Thyroid gland (tissue), 4 donors: ENCODE measurements at regions not wholly inside any gene's neighbourhood (a gene's known extent, or its start where the extent isn't known, plus 50 kb on each side); places are given as distances from the start of the nearest gene placed in this dataset.

Experiments
- DNase-seq, 2 donors: peaks; one replicate each; pipeline ENCODE4 v3.0.0-alpha.2; 2019
- H3K27ac ChIP-seq, 3 donors: fragments of 200-600 bp; sonication (generic); 1 replicate in 2 of 3; 2 replicates in 1 of 3; pipeline ENCODE4 v1.5.1; 2016 to 2019; ENCODE audit warnings: mild to moderate bottlenecking in 1 of 3, moderate library complexity in 1 of 3
- H3K27me3 ChIP-seq: fragments of 200-600 bp; sonication (generic); one replicate; pipeline ENCODE4 v1.5.1; 2019
- H3K36me3 ChIP-seq, 2 donors: fragments of 200-600 bp; sonication (generic); one replicate each; pipeline ENCODE4 v1.5.1; 2016 to 2019
- H3K4me1 ChIP-seq, 2 donors: fragments of 200-600 bp; sonication (generic); one replicate each; pipeline ENCODE4 v1.5.1; 2017 to 2019
- H3K4me3 ChIP-seq, 3 donors: fragments of 200-600 bp; sonication (generic); replicated peaks in 1 of 3; 1 replicate in 2 of 3; 2 replicates in 1 of 3; pipeline ENCODE4 v1.5.1; 2016; ENCODE audit warnings: mild to moderate bottlenecking in 1 of 3
- H3K9me3 ChIP-seq: fragments of 200-600 bp; sonication (generic); one replicate; pipeline ENCODE4 v1.5.1; 2017
- POLR2A ChIP-seq, 2 donors: fragments of 450-650 bp; IDR thresholded peaks; one replicate each; pipeline ENCODE4 v1.6.1; 2017; ENCODE audit warnings: antibody characterized with exemption in 2 of 2, mild to moderate bottlenecking in 2 of 2, moderate library complexity in 1 of 2
- WGBS, 2 donors: methylation state at CpG; one replicate each; pipeline ENCODE4 v1.1.5; 2017; 5-methylcytosine and 5-hydroxymethylcytosine counted together
- intact Hi-C: fragments of 100-400 bp; cut with DNase I; formaldehyde crosslinking; loops from one replicate; pipeline ENCODE4 v1.15.1; 2023
- TF ChIP-seq, protein P1 (sequence below), 6 experiments: fragments of 200-600 bp in 3 of 6; fragments of 450-650 bp in 3 of 6; sonication (generic) in 3 of 6; IDR thresholded peaks; one replicate each; pipeline ENCODE4 v1.5.1; 2016 to 2019; ENCODE audit warnings: antibody characterized with exemption in 6 of 6, mild to moderate bottlenecking in 2 of 6, inconsistent platforms in 1 of 6, moderate library complexity in 1 of 6

DNA sequence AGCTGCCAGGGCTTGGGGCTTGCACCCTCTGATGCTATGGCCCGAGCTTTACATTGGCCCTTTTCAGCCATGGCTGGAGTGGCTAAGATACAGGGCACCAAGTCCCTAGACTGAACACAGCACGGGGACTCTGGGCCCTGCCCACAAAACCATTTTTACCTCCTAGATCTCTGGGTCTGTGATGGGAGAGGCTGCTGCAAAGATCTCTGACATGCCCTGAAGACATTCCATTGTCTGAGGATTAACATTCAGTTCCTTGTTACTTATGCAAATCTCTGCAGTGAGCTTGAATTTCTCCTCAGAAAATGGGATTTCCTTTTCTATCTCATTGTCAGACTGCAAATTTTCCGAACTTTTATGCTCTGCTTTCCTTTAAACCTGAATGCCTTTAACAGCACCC, 337.0 kb upstream of the SMC2 start:
- no peak overlapping the region for H3K27ac ChIP-seq
- H3K4me3 ChIP-seq, result no peak overlapping the region
- 70 to 83% methylated on average over 3 of the region's 3 CpGs for WGBS, 2 donors
- intact Hi-C loops, result no loop called here
- DNase-seq, result no peak
- no peaks in the 10 kb centered on the region for H3K4me1 ChIP-seq
- TF ChIP-seq, protein P1, sequence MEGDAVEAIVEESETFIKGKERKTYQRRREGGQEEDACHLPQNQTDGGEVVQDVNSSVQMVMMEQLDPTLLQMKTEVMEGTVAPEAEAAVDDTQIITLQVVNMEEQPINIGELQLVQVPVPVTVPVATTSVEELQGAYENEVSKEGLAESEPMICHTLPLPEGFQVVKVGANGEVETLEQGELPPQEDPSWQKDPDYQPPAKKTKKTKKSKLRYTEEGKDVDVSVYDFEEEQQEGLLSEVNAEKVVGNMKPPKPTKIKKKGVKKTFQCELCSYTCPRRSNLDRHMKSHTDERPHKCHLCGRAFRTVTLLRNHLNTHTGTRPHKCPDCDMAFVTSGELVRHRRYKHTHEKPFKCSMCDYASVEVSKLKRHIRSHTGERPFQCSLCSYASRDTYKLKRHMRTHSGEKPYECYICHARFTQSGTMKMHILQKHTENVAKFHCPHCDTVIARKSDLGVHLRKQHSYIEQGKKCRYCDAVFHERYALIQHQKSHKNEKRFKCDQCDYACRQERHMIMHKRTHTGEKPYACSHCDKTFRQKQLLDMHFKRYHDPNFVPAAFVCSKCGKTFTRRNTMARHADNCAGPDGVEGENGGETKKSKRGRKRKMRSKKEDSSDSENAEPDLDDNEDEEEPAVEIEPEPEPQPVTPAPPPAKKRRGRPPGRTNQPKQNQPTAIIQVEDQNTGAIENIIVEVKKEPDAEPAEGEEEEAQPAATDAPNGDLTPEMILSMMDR (IDR thresholded peaks at IDR 0.05), result no peak
- TF ChIP-seq POLR2A (IDR thresholded peaks at IDR 0.05), result no peak
- H3K9me3 ChIP-seq, result no peaks in the 10 kb centered on the region
- H3K27me3 ChIP-seq, result no peaks in the 10 kb centered on the region
- H3K36me3 ChIP-seq, result no peaks in the 10 kb centered on the region

- 77 to 79% methylated on average over 2 of the region's 2 CpGs for WGBS, 2 donors
- Histone ChIP-seq H3K9me3 (no peaks in the 10 kb centered on the region), H3K27ac (no peak overlapping the region), H3K4me1 (no peaks in the 10 kb centered on the region), H3K27me3 (no peaks in the 10 kb centered on the region), H3K36me3 (no peaks in the 10 kb centered on the region), H3K4me3 (no peak overlapping the region)
- no peak for DNase-seq
- no peak for TF ChIP-seq POLR2A (IDR thresholded peaks at IDR 0.05)
- TF ChIP-seq, protein P1 (IDR thresholded peaks at IDR 0.05), result no peak
- intact Hi-C loops, result no loop called here
These were observed 332.6 kb upstream of the SMC2 start for GRCh38 chr9:103761466-103761865.

DNA sequence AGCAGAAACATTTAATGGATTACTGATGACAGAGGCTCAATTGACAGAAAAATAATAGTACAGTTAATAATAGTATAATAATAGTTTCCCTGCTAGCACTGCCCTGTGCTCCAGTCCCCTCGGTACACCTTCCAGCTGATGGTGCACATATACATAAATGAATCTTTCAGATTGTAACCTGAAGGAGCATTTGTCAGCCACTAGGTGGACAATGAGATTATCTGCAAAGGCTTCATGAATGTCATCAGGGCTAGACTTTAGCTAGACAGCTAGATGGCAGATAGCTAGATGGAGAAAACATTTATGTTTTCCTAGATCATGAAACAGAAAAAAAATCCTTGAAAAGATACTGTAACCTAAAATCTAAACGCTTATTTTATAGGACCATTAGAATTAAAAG, 304.4 kb upstream of the SMC2 start:
- intact Hi-C loops, result no loop called here
- Histone ChIP-seq H3K27me3 (no peaks in the 10 kb centered on the region), H3K4me3 (no peak overlapping the region), H3K36me3 (no peaks in the 10 kb centered on the region), H3K4me1 (no peaks in the 10 kb centered on the region), H3K27ac (no peak overlapping the region), H3K9me3 (no peaks in the 10 kb centered on the region)
- TF ChIP-seq, protein P1 (IDR thresholded peaks at IDR 0.05), result no peak
- TF ChIP-seq POLR2A (IDR thresholded peaks at IDR 0.05), result no peak
- no peak for DNase-seq
- WGBS, 2 donors, result 84 to 94% methylated on average over 2 of the region's 2 CpGs

GRCh38 chr9:103798620-103799019, 295.5 kb upstream of the SMC2 start:
- H3K4me3 ChIP-seq, result no peak overlapping the region
- intact Hi-C loops, result no loop called here
- H3K4me1 ChIP-seq, result no peaks in the 10 kb centered on the region
- H3K27ac ChIP-seq, result no peak overlapping the region
- no peak for TF ChIP-seq POLR2A (IDR thresholded peaks at IDR 0.05)
- TF ChIP-seq, protein P1 (IDR thresholded peaks at IDR 0.05), result no peak
- H3K9me3 ChIP-seq, result no peaks in the 10 kb centered on the region
- no peak for DNase-seq
- H3K36me3 ChIP-seq, result no peaks in the 10 kb centered on the region
- no peaks in the 10 kb centered on the region for H3K27me3 ChIP-seq
- 65 to 67% methylated on average over 1 of the region's 1 CpG for WGBS, 2 donors

- TF ChIP-seq, protein P1 (IDR thresholded peaks at IDR 0.05), result no peak
- no peak for TF ChIP-seq POLR2A (IDR thresholded peaks at IDR 0.05)
- Histone ChIP-seq H3K4me3 (no peak overlapping the region), H3K27me3 (no peaks in the 10 kb centered on the region), H3K36me3 (no peaks in the 10 kb centered on the region), H3K9me3 (no peaks in the 10 kb centered on the region), H3K27ac (no peak overlapping the region), H3K4me1 (no peaks in the 10 kb centered on the region)
- DNase-seq, result no peak
- intact Hi-C loops, result no loop called here
- WGBS, 2 donors, result 93 to 95% methylated on average over 1 of the region's 1 CpG
These were observed 294.1 kb upstream of the SMC2 start for GRCh38 chr9:103799959-103800358.
